ENCODE measurements at regions not wholly inside any gene's neighbourhood (a gene's known extent, or its start where the extent isn't known, plus 50 kb on each side); places are given as distances from the start of the nearest gene placed in this dataset.
"Not testable (repeated sequence)": the region's sequence is repeated elsewhere in the genome, so short reads cannot be mapped to it uniquely, and the experiment has no call there.

DNA sequence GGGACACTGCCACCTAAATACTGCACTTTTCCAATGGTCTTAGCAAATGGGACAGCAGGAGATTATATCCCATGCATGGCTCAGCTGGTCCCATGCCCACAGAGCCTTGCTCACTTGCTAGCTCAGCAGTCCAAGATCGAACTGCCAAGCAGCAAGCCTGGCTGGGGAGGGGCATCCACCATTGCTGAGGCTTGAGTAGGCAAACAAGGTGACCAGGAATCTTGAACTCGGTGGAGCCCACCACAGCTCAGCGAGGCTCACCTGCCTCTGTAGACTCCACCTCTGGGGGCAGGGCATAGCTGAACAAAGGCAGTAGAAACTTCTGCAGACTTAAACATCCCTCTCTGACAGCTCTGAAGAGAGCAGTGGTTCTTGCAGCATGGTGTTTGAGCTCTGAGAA is 370.8 kb upstream of the MGAT4C start:
- no peak for DNase-seq

DNA sequence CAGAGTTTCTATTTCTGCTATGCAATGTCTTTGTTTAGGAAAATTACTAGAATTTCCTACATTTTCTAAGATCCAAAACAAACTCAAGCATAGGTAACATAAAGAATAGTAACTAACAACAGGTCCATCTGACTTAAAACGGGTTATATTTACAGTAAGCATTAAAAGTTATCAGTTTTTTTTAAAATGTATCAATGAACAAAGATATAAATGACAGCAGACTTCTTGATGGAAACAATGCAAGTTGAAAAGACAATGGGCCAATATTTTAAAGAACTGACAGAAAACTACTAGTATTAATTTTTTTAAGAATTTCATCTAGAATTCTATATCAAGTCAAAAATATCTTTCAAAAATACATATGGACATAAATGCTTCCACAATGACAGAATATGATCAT is 367.1 kb upstream of the MGAT4C start:
- DNase-seq = no peak

DNA sequence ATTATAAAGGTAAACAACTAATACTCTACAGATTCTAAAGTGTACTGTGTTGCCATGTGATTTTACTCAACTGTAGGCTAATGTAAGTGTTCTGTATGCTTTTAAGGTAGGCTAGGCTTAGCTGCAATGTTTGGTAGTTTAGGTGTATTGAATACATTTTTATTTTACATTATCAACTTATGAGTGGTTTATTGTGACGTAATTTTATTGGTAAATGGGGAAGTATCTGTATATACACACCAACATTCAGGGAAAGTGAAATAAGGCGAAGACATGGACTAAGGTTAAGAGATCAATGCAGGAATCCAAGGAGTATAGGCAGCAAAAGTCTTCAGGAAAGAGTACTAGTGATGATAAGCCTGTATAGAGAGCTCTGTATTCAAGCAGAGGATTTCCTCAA is 365.8 kb upstream of the MGAT4C start:
- DNase-seq = no peak

DNA sequence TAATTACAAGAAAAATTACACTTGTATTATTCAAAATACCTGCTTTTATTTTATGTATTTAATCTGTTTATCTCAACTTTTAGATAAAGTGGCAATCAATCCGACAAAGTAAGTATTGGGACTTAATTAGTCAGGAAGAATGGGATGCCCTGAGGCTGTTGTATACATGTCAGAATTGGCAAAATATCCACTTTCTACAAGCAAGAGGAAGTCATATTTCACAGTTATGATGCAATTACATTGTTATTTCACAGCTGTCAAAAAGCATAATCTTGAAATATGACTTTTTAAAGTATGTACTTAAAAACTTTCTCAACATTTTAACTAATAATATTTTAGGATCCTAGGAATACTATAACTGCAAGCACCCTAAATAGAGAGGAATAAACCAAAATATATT is 357.1 kb upstream of the MGAT4C start:
- peak; percentile 78 for DNase-seq

DNA sequence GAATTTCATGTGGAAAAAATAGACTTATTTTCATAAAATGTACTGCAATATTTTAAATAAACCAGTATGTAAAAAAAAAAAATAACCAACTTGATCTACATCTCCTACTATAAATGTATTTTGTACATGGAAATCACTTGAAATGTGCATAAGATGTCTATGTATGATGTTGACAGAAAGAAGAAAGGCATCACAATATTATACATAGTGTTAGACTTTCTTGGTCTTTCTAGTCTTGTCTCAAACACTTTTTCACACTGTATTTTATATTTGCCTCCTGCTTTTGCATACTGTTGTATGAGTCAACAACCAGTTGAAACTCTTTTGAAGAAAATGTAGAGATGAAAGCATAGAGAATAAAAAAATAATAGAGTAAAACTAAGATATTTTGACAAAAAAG is 352.4 kb upstream of the MGAT4C start:
- DNase-seq = no peak

DNA sequence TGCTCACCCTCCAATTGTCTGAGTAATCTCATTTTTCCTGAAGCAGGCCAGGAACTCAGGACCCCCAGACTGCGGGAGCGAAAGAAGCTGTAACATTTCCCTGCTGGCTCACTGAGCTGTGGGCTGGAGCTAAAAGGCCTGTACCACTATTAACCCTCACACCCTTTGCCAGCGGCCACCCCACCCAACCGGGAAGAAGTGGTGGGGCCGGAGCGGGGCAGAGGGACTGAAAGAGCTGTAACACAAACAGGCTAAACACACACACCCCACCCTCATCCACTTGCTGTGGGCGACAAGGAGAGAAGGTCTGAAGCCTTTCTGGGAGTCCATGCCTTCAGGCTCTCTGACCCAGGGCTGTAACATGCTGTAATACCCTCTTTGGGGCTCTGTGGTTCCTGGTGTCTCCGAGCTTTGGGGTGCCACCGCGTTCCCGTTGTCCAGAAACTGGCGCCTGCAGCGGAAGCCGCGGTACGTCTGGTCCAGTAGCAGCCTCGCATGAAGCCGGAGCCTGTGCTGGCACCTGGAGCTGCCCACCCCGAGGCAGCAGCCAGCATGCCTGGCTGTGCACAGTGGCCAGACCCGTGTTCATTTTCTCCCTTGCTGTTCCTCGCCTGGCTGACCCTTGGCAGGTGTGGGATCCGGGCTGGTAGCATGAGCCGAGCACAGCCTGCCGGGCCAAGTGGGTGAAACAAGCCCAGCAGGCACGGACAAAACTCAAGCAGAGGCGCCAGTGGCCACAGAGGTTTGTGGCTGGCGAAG is 345.5 kb upstream of the MGAT4C start:
- no peak for DNase-seq

DNA sequence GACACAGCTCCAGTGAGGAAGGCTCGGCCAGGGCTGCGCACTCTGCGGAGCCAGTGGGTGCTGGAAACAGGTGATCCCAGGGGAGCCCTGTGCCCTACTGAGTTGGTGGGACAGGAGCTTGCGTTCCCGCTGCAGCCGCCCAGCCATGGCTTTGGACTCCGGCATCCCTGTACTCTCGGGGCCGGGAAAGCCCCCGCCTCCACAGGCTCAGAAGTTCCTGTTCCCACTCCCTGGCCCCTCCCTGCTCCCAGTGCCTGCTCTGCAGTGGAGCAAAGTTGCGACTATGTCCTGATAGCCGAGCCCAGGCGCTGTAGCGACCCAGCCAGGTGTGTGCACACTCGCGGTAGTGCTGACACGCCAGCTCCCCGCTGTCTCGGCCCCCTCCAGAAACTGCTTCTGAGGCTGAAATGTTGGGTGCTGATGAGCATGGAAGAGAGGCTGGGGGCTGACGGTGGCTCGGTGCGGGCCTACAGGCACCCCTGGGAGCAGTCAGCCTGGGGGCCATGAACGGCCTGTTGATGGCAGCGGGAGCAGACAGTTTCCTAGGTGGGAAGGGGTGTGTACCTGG is 344.6 kb upstream of the MGAT4C start:
- DNase-seq = no peak

DNA sequence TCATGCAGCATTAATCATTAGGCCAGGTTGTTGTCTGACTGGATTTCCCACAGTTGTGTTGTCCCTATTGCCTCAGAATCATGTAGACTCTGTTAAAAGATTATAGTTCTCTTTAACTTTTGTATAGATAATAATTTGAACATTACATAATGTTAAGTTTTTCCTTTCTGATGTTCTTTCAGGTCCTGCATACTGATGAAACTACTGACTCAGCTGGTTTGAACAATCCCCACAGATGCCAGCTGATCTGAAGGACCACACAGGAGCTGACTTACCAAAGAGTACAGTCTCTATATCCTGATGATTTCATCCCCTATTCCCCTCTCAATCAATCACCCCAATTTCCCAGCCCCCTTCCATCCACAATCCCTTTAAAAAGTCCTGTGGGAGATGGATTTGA is 341.2 kb upstream of the MGAT4C start:
- no peak for DNase-seq

DNA sequence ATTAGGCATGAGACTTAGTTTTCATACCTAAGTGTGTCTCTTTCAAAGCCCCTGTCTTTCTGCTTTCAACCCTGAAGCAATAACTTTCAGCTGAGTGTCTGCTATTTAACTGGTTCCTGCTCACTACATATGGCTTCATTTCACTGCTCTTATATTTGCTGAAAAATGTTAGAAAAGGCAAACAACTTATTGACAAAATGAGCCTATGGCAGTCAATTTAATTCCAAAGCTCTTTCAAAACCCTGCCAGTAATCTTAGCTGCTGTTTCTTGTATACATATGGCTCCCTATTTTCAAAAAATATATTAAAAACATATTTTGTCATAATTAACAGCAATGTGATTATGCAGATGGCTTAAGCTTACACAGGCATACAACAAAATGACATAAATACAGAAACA is 334.1 kb upstream of the MGAT4C start:
- no peak for DNase-seq

DNA sequence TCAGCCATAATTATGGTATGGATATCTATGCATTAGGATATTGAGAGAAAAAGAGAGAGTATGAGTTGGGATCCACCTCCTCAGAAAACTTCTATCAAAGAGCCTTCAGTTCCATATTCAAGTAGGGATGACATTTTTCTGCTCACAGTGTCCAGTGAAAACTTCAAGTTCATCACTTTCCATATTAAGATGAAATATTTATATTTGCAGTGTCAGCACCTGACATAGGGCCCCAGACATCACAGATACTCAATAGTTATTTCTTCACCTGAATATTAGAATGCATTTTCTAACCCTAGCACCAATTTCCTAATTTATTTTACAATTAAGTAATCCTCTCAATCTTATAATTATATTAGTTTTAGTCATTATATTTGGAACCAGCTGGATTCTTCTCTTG is 318.0 kb upstream of the MGAT4C start:
- no peak for DNase-seq

DNA sequence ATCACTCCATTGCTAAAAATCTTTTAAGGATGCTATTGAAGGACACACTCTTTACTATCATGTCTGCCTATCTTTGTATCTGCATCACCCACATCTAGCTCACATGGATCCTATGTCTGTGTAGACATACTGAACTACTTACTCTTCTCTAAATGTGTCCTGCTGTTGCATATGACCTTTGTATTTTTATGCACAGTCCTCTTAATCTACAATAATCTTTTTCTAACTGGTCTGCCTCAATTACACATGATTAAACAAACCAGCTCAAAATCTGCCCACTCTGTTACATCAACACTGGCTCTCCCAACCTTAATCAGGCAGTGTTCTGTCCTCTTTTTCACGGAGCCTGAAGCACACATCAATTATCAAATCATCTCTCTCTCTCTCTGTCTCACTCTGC is 316.3 kb upstream of the MGAT4C start:
- DNase-seq = no peak

DNA sequence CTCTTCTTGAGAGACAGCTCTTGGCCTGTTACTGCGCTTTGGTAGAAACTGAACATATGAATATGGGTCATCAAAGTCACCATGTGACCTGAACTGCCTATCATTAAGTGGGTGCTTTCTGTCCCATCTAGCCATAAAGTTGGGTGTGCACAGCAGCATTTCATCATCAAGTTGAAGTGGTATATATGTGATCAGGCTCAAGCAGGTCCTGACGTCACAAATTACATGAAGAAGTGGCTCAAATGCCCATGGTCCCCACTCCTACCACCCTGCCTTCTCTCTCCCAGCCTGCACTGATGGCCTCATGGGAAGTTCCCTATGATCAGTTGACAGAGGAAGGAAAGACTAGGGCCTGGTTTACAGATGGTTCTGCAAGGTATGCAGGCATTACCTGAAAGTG is 308.8 kb upstream of the MGAT4C start:
- no peak for DNase-seq

DNA sequence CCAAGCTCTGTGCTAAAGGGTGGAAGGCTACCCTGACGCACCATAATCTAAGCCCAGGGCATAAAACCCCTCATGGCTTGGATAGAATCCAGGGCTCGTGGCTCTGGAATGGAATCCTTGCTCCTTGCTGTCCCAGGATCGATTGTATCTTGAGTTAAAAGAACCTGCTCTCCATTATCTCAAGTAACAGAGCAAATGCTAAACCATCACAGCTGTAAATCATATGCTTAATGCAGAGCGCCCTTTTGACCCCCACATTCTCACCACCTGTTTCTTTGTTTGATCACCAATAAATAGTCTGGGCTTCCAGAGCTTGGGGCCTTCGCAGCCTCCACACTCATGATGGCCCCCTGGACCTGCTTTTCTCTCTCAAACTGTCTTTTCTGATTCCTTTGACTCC is 299.3 kb upstream of the MGAT4C start:
- not testable (repeated sequence) for DNase-seq

DNA sequence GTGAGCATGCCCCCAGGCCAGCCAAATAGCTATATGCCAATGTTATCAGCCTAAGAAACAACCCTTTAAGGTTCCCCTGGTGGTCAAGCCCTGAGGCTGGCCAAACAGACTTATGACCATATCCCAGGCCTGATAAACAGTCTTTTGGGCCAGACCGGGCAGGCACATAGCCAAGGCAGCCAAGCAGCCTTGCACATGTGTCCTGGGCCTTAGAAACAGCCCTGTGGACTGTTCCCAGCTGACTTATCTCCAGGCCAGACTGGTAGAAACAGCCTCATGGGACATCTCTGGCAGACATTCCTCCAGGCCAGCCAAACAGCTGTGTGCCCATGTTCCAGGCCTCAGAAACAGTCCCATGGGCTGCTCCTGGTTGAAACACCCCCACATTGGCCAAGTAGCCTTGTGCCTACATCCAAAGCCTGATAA is 295.0 kb upstream of the MGAT4C start:
- DNase-seq = no peak

DNA sequence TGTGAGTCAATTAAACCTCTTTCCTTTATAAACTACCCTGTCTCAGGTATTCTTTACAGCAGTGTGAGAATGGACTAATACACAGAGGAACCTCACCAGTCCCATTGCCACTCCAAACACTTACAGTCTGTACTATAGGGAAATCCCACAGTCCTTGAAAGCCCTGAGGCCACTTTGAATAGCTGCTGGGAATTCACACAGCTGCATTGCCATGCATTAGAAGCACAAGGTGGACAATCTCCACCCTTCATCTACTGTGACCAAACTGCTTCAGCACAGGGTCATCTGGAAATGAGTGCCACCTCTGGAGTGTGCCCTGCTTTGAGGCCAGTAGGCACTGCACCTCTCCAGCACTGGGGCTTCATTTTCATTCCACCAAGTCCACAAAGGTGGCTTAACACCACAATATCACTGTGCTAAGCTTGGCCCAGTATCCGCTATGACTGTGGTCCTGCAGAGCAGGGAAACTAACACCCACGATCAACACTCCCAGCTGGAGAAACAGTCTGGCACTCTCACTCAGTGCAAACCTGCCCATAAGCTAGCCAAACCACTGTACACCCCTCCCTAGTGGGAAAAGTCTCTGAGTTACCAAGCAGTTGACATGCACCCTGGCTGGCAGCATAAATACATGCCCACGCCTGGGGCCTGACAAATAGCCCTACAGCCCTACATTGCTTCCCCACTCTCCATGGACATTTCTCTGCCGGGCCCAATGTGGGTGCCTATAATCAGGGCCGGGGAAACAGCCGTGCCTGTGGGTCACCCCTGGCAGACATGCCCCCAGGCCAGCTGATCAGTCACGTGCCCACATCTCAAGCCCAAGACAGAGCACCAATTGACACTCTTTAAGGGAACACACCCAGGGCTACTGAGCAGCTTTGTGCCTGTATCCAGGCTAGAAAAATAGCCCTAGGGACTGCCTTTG is 294.3 kb upstream of the MGAT4C start:
- DNase-seq = no peak

DNA sequence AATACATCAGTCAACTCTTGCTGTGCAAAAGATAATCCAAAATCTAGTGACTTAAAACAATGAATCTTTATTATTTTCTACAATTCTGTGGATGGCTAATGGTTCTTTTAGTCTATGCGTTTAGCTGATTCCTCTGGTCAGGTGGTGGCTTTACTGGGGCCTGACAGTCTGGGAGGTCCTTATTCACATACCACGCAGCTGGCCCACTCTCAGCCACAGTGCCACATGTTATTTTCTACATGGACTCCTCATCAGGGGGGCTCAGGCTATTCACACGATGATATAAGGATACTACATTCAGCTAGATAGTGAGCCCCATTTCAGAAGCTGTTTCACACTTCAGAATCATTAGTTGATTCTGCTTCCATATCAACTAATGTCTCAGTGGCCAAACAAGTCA is 287.5 kb upstream of the MGAT4C start:
- DNase-seq = no peak

DNA sequence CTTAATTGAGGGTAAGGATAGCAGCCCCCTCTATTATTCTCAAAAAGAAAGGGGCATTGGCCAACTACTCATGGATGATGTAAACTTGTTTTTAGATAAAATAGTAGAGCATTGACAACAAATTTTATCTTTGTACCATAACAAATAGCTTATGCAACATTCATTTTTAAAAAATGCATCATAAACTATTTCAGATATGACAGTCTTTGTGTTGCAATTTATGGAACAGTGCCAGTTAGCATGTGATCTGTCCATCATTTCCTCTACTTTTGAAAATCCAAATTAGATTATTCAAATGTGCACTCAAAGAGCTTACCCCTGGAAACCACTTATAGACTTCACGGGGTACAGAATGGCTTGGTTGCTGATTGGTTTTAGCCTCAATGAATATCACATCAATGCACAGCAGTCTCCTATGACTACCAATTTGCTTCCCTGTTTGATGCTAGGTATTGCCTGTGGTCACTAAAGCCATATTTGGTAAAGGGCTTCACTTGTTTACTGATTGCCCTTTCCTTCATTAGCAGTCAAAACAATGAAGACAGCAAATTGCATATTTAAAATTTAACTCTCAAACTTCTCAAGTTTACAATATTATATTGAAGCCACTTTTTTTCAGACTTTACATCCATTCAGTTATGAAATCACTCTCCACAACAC is 274.9 kb upstream of the MGAT4C start:
- DNase-seq = no peak

DNA sequence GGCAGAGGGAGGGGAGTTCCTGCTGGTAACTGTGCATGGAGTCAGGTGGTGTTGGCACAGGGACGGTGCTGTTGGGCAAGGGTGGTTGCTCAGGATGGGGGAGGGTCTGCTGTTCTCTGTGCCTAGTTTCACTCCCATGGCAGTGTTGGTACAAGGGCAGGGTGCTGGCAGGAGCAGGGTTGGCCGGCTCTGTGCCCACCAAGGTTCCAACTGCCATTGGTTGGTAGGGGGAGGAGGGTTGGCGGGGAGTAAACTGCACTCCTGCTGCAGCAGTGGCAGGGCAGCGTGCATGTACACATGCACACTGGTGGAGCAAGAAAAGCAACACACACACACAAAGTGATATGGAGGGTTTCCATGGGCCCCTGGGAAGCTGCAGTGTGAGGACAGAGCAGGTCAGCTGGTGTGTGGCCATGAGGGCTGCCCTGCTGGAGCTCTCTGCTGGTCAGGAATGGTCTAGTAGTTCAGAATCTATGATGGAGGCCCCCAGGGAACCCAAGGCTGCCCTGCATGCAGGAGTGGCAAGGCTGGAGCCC is 269.9 kb upstream of the MGAT4C start:
- DNase-seq = no peak

DNA sequence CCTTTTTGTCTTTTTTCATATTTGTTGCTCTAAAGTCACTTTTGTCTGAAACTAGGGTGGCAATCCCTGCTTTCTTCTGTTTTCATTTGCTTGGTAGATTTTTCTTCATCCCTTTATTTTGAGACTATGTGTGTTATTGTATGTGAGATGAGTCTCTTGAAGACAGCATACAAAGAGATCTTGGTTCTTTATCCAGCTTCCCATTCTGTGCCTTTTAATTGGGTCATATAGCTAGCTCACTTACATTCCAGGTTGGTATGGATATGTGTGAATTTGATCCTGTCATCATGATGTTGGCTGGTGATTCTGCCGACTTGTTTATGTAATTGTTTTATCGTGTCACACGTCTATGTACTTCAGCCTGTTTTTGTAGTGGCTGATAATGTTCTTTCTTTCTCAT is 267.7 kb upstream of the MGAT4C start:
- DNase-seq = no peak

DNA sequence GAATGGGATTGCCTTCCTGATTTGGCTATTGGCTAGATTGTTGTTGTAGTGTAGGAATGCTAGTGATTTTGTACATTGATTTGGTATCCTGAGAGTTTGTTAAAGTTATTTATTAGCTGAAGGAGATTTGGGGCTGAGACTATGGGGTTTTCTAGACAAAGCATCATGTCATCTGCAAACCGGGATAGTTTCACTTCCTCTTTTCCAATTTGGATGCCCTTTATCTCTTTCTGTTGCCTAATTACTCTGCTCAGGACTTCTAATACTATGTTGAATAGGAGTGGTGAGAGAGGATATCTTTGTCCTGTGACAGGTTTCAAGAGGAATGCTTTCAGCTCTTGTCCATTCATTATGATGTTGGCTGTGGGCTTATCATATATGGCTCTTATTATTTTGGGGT is 265.7 kb upstream of the MGAT4C start:
- DNase-seq = peak; percentile 64

DNA sequence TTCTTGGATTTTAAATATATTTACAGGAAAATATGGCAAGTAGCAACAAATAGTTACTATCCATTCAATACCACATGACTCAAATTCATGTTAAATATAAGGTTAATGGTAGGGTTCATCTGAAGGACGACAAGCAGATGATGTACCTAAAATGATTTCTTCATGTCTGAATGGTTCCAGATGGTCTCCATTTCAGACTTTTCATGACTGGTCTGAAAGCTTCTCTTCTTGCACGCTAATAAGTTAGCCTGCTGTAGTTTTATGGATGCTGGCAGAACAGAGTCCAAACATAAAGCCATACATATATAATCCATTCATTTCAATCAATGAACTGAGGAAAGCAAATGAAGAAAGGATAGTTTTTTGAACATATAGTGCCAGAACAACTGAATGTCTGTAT is 257.0 kb upstream of the MGAT4C start:
- no peak for DNase-seq

DNA sequence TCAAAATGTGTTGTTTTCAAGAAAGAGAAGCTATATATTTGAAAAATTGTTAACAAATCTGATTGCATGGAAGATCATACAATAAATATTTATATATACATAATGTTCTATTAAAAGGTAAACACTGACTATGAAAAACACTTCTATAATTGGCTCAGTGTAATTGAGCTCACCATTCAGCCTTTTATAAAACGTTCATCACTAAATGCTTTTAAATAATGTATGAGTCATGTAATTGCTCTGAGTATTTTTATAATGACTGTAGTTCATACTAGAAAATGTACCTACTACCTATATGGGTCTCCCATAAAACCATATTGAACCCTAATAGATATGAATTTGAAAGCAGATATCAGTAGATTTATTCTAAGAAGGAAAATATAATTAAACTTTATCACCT is 240.4 kb upstream of the MGAT4C start:
- no peak for DNase-seq

DNA sequence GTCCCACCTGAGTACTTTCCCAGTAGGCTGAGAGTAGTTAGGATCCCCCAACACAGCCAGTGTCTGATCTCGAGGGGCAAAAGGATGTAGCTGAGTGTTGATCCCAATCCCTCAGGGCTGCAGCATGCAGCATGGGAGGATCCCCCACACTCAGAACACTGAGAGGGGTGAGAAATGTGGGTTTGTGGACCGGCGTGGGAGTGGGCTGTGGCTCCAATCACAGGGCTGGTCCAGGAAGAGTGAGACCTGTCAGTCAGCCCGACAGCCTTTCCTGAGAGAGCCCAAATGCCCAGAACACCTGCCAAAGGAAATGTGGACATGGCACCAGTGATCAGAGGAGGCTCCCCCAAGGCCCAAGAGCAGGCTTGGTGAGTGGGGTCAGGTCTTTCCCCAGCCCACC is 228.3 kb upstream of the MGAT4C start:
- no peak for DNase-seq
